KMS-11 (cell line): ENCODE measurements at regions not wholly inside any gene's neighbourhood (a gene's known extent, or its start where the extent isn't known, plus 50 kb on each side); places are given as distances from the start of the nearest gene placed in this dataset.

Experiments
- H2AFZ ChIP-seq: fragments of 200-600 bp; sonication (generic); 2 replicates; pipeline ENCODE4 v1.6.1; 2016; ENCODE audit warnings: antibody characterized with exemption, mixed run types, low read depth
- H3K27ac ChIP-seq: fragments of 200-600 bp; sonication (generic); 2 replicates; pipeline ENCODE4 v1.6.1; 2016; ENCODE audit warnings: mild to moderate bottlenecking, mixed run types
- H3K27me3 ChIP-seq: fragments of 200-600 bp; sonication (generic); 2 replicates; pipeline ENCODE4 v1.6.1; 2017; ENCODE audit warnings: mild to moderate bottlenecking, low read depth, mixed run types, moderate library complexity; ENCODE audit not compliant: insufficient read depth
- H3K36me3 ChIP-seq: fragments of 200-600 bp; sonication (generic); 2 replicates; pipeline ENCODE4 v1.6.1; 2017; ENCODE audit warnings: mild to moderate bottlenecking, mixed run types; ENCODE audit not compliant: insufficient read depth
- H3K4me1 ChIP-seq: fragments of 200-600 bp; sonication (generic); 2 replicates; pipeline ENCODE4 v1.6.1; 2016; ENCODE audit warnings: mild to moderate bottlenecking, low read depth, mixed run types; ENCODE audit not compliant: poor library complexity, severe bottlenecking
- H3K4me2 ChIP-seq: fragments of 200-600 bp; sonication (generic); 2 replicates; pipeline ENCODE4 v1.7.0; 2016; ENCODE audit warnings: mild to moderate bottlenecking, mixed run types
- H3K4me3 ChIP-seq: fragments of 200-600 bp; sonication (generic); IDR thresholded peaks from 2 replicates; pipeline ENCODE4 v1.6.1; 2017; ENCODE audit warnings: low read depth, low read length, mixed read lengths; ENCODE audit not compliant: insufficient read depth
- H3K79me2 ChIP-seq: fragments of 200-600 bp; sonication (generic); 2 replicates; pipeline ENCODE4 v1.6.1; 2016; ENCODE audit warnings: low read depth, mixed run types; ENCODE audit not compliant: insufficient read depth
- H3K9ac ChIP-seq: fragments of 200-600 bp; sonication (generic); 2 replicates; pipeline ENCODE4 v1.6.1; 2016; ENCODE audit warnings: mild to moderate bottlenecking, mixed run types
- H4K20me1 ChIP-seq: fragments of 200-600 bp; sonication (generic); 2 replicates; pipeline ENCODE4 v1.6.1; 2016; ENCODE audit warnings: mild to moderate bottlenecking, mixed run types; ENCODE audit not compliant: insufficient read depth
- CTCF ChIP-seq: fragments of 200-600 bp; sonication (generic); conservative IDR thresholded peaks from 2 replicates; pipeline ENCODE4 v1.6.1; 2017; ENCODE audit warnings: low read depth, mild to moderate bottlenecking, antibody characterized with exemption, low read length, moderate library complexity, mixed read lengths

- no peak for TF ChIP-seq CTCF
- H2AFZ ChIP-seq = no peak overlapping the region; the same call in 1 of the 2 replicates
- no peak overlapping the region for H3K9ac ChIP-seq
- no peak overlapping the region for H3K27ac ChIP-seq
- H3K79me2 ChIP-seq = no peaks in the 10 kb centered on the region
- H3K27me3 ChIP-seq = no peaks in the 10 kb centered on the region
- H3K4me3 ChIP-seq = no peak overlapping the region
- H4K20me1 ChIP-seq = no peaks in the 10 kb centered on the region
- no peaks in the 10 kb centered on the region for H3K36me3 ChIP-seq
- peaks cover 31% of the 10 kb centered on the region for H3K4me1 ChIP-seq
- no peak overlapping the region for H3K4me2 ChIP-seq
Observed at GRCh38 chr10:61834519-61834918, 67.0 kb upstream of the ARID5B start.

DNA sequence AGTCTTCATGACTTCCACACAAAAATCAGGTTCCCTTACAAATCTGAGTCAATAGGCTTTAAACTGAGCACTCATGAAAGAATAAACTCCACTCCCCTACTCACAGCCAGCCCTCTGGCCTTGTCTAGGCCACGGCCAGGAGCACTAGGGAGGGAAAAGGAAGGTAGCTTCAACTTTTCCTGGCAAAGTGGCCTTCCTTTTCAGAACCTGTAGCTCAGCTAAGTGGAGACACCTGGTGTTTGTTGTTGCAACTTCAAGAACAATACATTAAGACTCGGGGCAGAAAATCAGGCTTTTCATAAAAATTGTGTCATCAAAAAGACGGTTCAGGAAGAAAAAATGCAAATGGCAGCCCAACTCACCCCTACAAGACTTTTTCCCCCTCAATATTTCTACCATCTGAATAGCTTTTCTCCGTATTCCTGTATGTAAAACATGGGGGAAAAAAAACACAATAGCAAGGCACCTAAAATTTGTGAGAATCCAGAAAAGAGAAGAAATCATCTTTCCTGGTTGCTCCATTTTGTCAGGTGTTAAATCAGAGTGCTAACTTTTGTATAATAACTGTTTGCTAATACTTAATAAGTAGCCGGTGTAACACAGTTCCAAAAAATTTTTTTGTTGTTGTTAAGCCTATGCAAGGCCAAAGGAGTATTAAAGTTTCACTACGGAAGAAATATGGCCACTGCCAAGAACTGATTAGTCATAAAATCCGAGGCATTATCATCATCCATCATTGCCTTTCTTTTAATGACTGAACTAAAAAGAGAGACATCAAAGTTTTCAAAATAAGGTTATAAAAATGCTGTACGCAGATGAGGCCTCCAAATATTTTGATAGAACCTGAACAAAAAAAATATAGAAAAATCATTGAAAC is 66.2 kb upstream of the ARID5B start:
- no peaks in the 10 kb centered on the region for H4K20me1 ChIP-seq
- no peaks in the 10 kb centered on the region for H3K27me3 ChIP-seq
- H3K27ac ChIP-seq = peak overlapping the region; percentile 82
- no peak overlapping the region for H3K4me3 ChIP-seq
- peak overlapping the region; percentile 61 for H3K9ac ChIP-seq
- peak overlapping the region; percentile 72 for H2AFZ ChIP-seq
- peak; percentile 54 for TF ChIP-seq CTCF
- H3K79me2 ChIP-seq = no peaks in the 10 kb centered on the region
- peak overlapping the region; percentile 85 for H3K4me2 ChIP-seq
- no peaks in the 10 kb centered on the region for H3K36me3 ChIP-seq
- peaks cover 31% of the 10 kb centered on the region for H3K4me1 ChIP-seq

DNA sequence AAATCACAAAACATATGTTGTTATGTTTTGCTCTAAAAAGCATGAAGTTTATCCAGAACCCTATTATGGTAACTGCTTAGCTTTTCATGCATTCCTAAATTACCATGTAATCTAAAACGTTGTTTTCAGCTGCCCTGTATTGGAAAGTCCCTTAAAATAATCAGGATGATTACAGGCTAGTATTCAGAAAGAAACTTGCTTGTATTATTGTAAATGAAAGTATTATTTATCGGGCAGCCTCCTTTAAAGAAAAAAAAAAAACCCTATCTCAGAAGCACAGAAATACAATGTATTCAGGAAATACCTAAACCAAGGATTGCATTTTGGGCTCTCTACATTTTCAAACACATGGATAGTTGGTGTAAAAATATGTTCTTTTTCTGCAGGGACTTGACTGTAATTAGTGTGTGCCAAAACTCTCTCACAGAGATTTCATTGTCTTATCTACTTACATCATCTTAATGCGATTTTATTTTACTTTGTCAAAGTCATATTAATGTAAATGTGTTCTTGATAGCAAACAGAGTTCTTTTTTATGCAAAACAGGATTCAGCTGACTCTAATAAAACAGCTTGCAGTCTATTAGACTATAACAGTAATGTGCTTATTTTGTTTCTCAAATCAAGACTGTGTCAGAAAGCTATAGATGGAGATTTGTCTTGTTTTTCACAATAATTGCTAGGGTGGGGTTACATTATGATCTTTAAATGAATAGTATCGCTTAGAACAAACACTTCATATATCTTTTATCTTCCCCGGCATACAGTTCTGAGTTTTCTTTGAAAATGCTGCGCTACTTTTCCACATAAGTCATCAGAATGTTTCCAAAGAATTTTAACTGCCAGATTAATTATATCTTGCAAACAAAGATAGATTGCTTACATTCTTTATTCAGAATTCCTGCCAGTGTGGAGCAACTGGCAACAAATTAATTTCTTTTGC is 65.3 kb upstream of the ARID5B start:
- Histone ChIP-seq H3K9ac (peak overlapping the region; percentile 61), H3K27me3 (no peaks in the 10 kb centered on the region), H3K79me2 (no peaks in the 10 kb centered on the region), H3K4me3 (no peak overlapping the region), H3K36me3 (no peaks in the 10 kb centered on the region), H3K27ac (peak overlapping the region; percentile 82), H3K4me2 (peak overlapping the region; percentile 85), H2AFZ (peak overlapping the region; percentile 72), H4K20me1 (no peaks in the 10 kb centered on the region), H3K4me1 (peaks cover 31% of the 10 kb centered on the region)
- TF ChIP-seq CTCF = no peak

- Histone ChIP-seq H3K27ac (peak overlapping the region; percentile 82; the same call in 1 of the 2 replicates), H3K4me3 (no peak overlapping the region), H4K20me1 (no peaks in the 10 kb centered on the region), H3K4me2 (peak overlapping the region; percentile 85), H3K27me3 (no peaks in the 10 kb centered on the region), H3K4me1 (peaks cover 31% of the 10 kb centered on the region), H2AFZ (no peak overlapping the region), H3K36me3 (no peaks in the 10 kb centered on the region), H3K9ac (no peak overlapping the region), H3K79me2 (no peaks in the 10 kb centered on the region)
- no peak for TF ChIP-seq CTCF
Observed at GRCh38 chr10:61836888-61837754, 64.4 kb upstream of the ARID5B start.
